HG03095 (cell line): ENCODE measurements at regions not wholly inside any gene's neighbourhood (a gene's known extent, or its start where the extent isn't known, plus 50 kb on each side); places are given as distances from the start of the nearest gene placed in this dataset.

Experiments
- ATAC-seq: cut with Tn5 transposase; IDR thresholded peaks from one replicate; pipeline ENCODE4 v1.9.1; 2021; ENCODE audit warnings: moderate library complexity; ENCODE audit not compliant: unreplicated experiment

DNA sequence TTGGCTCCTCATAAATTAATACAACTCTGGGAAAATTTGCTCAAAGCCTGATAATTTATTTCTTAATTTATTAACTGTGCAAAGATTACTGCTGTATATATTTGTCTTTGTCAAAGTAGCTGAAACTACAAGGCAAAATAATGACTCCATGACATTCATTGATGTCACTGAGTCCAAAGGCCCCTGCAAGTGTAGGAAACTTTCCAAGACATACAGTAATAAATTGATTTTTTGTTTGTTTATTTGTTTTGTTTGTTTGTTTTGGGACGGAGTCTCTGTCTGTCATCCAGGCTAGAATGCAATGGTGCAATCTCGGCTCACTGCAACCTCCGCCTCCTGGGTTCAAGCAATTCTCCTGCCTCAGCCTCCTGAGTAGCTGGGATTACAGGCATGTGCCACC is 96.8 kb upstream of the LPP start:
- ATAC-seq: no peak

DNA sequence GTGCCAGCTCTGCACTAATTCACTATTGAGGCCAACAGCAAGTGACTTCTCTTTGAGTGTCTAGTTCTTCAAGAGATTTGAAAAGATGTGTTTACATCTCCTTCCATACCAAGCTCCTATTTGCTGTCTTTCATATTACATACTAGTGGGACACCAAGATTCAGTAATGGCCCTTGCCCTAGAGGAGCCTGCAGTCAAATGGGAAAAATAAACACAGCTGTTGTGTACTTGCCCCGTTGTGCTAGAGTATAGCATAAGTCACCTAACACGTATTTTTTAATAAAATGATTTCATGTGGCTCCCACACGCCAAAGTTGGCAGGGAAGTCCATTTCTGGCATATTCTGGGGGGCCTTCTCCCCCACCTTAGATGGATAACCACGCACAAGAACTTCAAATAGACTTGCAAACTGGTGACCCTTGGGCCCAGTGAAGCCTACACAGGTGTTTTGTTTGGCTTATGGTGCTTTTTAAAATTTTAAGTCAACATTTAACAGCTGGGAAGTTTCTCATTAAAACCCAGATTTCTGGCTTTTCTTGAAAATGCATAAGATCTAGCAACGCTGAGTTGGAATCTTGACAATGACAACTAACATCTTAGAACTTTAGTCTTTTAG is 95.3 kb upstream of the LPP start:
- ATAC-seq: no peak

DNA sequence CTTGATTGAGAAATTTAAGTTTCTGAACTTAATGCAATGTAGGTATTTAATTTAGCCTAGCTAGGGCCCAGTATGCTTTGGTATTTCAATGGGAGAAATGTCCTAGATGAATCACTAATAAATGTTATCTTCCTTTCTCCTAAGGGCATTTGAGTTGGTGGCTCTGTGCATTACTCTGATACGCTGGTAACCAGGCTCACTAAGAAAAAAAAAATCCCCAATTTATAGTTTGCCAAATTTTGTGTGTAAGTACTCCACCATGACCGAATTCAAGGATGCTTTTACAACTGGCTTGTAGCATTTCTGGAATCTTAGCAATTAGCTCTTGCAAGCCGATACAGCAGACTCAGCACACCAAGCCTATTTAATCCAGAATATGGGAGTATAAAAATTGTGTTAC is 94.6 kb upstream of the LPP start:
- no peak for ATAC-seq

DNA sequence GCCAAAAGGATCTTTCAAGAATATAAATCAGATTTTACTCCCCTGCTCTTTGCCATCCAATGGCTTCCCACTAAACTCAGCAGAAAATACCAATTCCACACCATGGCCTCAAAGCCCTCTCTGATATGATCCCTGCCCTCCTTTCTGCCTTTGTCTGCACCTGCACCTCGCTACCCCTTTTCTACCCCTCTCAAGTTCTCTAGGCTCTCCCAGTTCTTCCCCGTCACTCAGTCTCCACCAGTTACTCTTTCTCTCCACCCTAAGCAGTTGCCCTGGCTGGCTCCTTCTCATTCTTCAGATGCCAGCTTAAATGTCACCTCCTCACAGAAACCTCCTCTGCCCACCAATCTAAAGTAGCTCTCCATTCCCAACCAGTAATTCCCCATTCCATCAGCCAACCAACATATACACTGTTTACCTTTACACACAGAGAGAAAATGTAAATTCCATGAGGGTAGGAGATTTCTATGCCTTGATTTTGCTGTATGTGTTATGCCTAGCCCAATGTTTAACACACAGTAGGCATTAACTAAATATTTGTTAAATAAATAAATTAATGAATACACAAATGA is 93.6 kb upstream of the LPP start:
- ATAC-seq: no peak

DNA sequence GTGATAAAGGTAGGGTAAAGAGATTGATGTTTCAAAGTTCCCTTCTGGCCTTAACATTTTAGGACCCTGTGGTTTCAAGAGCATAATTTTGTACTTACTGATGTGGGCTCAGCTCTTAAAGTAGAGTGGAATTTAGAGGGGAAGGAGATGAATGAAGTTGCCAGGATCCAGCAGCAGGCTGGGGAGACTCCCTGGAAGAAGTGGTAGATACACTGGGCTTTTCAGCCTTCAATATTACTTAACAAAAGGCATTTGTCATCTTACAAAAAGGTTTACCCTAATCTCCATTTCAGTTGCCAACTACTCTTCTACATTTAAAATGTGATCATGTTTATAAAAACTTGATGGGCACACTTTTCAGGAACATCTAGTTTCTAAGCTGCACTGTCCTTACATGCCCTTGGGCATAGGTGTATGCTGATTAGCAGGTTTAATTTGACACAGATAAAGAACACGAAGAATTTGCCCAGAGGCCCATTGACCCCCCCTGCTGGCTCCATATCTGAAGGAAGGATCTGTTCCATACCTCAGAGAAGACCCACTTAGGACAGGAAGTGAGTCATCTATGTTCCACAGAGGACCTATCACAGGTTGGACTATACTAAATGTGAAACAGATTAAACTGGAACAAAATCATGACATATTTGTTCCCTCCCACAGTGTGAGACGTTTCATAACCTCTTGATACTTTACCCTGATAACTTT is 93.0 kb upstream of the LPP start:
- no peak for ATAC-seq

DNA sequence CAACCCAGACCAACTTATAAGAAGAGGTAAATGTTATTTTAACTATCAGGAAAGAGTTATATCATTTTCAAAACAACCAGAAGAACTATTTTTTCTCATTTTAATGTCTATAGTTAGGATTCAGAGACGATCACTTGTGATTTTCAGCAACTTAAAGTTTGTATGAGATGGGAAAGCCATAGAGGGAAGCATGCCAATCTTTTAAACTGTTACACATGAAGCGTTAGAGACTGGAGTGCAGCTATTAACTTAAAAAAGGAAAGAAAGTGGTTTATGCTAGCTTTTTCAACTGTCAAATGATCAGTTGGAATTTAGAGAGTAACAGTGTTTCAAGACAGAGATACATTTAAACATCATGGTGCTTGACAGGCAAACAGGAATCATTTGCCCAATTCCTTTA is 91.7 kb upstream of the LPP start:
- no peak for ATAC-seq

DNA sequence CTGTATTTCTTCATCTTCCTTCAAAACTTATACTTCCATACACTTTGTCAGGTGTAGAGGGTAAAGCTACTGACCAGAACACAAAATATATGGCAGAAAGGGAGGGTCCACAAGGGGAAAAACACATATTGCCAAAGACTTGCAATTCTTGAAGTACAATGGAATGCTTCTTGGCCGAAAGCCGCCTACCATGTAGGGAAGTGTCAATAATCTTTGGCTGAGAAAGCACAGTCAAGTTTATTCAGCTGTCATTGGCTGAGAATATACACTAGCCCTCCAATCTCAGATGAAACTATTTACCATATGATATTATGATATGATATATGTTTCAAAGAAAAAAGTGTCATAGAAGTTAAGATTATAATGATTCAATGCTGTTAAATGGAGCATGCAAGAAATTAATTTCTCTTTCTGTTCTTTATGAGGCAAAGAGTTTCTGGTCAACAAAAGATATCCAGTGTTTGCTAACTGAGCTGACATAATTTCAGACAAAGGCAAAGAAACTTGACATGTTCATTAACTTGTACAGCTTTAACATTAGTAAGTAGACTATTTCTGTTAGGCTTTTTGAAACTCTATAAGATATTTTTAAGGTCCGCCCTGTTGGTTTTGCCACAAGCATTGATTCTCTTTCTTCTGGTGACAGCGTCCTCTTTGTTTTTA is 89.0 kb upstream of the LPP start:
- no peak for ATAC-seq

DNA sequence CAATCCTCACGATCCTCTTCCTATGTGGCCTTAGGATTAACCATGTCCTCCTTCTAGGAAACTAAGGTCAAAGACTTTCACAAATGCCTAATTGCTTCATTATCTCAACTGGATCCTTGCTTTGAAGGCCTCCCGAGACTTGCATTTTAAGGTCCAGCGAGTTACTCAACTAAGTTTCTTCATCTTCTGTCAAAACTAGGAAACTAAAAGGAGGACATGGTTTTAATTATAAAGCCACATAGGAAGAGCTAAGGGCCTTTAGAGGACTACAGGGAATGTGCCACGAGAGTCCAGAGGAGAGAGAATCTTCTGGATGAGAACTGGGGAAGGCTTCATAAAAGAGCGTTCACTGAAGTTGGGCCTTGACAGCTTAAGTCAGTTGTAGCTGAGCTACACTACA is 87.8 kb upstream of the LPP start:
- no peak for ATAC-seq

DNA sequence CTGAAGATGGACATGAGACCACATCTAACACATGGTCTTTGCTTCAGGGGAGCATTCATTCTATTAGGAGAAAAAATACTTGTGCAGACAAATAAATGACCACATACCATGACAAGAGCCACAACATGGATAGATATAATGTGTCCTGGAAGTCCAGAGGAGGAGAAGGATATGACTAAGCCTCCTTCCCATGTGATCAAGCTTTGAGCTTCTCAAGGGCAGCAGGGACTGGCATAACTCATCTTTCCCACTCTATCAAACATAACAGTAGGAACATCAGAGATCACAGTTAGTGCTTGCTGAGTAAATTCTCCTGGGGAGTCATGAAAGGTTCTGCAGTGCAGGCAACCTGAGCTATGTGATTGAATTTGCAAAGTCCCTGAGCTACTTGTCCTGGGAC is 86.0 kb upstream of the LPP start:
- no peak for ATAC-seq

DNA sequence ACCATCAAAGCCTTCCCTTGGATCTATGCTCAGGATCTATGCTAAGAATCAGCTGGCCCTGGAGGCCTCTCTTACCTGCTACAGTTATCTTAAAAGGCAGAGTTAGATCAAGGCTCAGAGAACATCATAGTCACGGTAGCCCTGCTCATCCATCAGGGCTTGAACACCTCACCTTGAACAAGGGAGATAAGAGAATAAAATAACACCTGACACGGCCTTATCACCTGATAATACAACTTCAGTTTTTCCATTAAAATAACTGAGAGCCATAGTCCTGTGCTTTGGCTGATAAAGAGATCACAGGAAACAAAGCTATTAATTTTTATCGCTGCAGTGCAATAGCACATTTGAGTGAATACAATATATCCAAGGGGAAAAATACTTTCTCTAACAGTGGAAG is 85.6 kb upstream of the LPP start:
- no peak for ATAC-seq

DNA sequence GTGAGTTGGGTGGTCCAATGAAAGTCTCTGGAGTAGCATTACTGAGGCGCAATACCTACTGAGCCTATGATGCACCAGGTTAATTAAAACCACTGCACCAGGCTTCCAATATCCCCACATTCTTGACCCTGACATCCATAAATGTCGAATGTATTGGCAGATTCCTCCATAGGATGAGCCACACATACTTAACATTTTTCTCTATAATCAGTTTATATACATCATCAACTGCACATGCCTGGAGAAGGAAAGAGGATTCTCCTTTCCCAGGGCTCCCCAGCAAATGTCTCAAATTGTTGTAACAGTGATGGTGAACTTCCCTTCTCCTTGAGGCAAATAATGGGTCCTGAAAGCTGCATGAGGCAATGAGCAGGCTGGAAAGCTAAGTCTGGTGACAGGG is 82.3 kb upstream of the LPP start:
- no peak for ATAC-seq

DNA sequence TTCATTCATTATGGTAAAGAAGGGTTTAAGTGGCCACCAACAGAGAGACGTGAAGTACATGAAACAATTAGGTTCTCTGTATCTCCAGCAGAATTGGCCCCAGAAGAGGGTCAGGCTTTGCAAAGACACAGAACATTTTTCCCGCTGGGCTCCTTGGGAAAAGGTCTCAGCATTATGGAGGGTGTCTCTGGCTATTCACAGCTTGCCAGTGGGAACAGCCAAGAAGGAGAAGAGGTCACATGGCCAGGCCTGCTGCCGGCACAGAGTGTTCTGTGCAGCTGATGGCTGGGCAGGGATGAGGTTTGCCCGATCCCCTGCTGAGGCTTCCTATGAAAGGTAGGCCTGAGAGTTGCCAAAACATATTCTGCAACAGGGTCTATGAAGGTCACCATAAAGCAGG is 77.8 kb upstream of the LPP start:
- no peak for ATAC-seq

DNA sequence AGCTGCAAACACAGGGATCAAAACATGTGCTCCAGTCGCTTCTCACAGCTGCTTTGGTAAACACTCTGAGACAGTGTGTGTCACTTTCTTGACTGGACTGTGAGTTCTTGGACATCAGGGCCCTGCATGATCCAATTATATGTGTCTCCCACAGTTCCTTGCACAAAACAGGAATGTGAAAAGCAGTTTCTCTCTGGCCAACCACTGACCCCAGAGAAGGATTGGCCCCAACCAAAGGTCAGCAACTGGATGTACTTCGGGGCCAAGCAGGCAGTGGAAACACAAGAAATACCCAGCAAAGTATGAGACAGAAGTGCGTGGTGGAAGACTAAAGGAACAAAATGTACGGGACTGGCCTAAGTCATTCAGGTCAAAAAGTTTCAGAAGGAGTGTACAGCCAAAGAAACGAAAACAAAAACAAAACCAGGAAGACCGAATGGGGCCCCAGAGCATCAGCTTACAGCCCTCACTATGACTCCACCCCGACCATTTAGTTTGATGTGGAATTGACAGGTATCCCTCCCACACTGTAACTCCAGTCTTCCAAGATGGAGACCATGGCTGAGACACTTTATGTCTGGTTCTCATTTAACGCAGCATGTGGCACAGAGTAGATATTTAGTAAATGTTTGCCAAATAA is 76.7 kb upstream of the LPP start:
- ATAC-seq: no peak

DNA sequence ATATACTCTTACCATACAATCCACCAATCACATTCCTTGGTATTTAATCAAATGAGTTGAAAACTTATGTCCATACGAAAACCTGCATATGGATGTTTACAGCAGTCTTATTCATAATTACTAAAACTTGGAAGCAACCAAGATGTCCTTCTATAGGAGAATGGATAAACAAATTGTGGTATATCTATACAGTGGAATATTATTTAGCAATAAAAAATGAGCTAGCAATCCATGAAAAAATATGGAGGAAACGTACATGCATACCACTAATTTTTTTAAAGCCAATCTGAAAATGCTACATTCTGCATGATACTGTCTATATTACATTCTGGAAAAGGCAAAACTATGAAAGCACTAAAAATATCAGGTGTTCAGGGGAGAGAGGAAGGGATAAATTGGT is 73.9 kb upstream of the LPP start:
- no peak for ATAC-seq

DNA sequence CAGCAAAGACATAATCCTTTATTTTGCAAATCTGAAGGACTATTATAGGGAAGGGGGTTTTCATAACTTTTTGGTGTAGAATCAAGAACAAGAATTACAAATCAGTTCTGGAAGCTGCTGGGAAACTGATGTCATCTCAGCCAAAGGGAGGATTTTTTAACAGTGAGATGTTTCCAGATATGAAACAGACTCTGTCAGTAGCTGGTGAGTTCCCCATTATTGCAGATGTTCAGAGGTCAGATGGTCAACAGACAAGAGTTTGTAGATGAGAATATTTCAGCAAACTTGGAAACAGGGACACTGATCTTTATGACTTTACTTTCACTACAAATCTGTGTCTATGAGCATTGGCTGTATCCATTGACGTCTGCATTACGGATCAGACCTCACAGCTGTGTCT is 71.9 kb upstream of the LPP start:
- no peak for ATAC-seq

DNA sequence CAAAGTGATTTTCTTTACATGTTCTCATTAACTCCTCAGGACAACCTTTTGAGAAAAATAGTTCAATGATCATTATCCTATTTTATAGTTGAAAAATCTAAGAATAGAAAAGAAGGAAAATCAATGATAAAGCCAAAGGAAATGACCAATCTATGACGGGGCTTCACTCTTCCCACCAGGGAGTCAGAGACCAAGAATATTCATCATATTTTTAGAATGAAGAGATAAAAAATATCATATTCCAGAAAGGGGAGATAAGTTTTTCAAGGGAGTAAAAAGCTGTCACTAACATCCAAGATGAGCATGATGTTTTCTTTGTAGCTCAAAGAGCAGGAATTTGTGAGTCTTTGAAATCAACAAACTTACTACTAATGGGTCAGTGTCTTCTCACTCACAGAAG is 71.5 kb upstream of the LPP start:
- ATAC-seq: no peak

DNA sequence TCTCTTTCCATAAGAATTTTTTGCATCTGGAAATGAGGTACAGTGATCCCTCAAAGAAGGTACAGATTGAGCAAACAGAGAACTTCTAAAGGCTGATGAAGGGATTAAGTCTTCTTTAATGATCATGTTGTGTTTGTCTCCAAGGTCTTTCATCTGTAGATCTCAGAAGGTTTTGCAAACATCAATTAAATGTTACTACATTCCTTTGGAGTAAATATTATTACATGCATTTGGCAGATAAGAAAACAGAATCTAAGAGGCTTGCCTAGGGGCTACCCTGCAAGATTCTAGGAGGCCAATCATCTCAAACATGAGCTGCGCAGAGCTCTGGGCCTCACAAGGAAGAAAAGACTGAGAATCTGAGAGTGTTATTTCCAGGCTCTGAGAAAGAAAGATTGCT is 70.9 kb upstream of the LPP start:
- ATAC-seq: no peak

DNA sequence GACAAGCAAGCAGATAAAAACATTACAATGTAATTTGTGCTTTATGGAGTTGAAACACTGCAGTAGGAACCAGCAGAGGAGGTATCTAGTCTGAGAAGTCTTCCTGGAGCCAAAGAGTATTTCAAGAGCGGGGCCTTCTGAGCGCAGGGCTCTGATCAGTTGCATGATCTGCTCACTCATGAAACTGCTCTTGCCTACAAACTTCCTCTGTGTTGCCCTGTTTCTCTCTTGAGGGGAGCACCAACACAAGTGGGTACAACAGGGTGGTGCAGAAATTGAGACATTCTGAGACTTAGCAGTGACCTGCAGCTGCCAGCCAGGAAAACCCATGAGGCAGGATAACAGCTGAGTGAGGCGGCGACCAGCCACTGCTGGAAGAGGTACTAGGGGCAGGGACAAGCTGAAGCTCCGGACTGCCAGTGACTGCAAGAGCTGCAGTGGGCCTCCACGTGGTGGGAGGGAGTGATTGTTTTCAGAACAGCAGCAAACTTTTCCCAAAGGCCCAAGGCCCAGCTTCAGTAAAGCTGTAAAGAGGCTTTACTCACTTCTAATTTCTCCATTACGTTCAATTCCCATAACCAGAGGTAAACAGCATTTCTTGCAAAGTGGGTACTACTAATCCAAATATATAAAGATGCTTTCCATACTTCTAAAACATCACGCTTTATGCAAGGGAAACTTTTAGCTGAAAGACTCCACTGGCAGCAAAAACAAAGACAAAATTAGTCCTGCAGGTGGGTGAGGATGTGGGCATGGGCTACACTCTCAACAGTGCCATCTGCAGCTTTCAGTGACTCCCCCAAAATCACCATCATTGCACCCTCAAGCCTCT is 69.0 kb upstream of the LPP start:
- no peak for ATAC-seq

DNA sequence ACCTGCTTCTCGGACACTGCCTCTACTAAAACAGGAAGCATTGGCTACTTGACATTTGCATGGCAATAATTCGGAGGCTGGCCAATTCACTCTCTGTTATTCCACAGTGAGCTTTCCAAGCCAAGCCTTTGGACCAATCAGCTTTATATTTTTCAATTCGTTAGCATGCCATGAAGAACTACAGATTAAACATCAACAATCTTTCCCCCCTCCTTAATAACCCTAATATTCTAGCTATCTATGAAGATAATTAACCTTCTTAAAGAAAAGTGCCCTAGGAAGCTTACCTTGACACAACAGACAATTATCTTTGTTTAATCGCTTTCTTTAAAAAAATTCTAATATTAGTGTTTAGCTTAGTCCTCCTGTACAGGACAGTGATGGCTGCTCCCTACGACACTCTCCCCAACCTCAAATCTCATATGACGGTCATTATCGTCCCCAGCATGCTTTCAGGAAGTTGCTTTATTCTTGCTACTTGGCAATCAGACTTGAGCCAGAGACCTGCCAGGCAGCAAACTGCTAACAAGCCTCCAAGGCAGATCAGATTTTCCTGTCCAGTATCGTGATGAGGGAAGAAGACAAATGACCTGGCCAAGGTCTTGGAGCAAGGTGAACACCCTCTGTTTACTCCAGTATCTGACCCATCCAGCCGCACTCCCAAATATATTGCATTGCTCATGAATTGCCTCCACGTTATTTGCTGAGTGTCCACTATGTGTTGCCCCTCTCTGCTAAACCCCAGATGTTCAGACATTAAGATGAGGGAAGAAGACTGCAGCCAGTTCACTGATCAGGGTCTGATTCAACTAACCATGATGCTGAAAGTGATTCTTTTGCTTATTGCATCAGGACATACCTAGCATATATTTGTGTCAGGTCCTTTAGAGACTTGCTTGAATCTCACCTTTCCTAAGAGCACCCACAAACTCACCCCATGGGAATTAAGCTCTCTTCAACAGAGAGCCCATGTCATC is 68.1 kb upstream of the LPP start:
- no peak for ATAC-seq
